Tibial nerve (tissue), 3 donors: ENCODE measurements at regions not wholly inside any gene's neighbourhood (a gene's known extent, or its start where the extent isn't known, plus 50 kb on each side); places are given as distances from the start of the nearest gene placed in this dataset.

ENCODE experiments used
- POLR2A ChIP-seq, 2 donors: fragments of 450-650 bp; IDR thresholded peaks; one replicate each; pipeline ENCODE4 v1.6.1; 2017; ENCODE audit warnings: antibody characterized with exemption in 2 of 2, mild to moderate bottlenecking in 2 of 2, moderate library complexity in 2 of 2
- TF ChIP-seq, protein P1 (sequence below), 5 experiments: fragments of 200-600 bp in 3 of 5; fragments of 450-650 bp in 2 of 5; sonication (generic) in 3 of 5; IDR thresholded peaks; one replicate each; pipeline ENCODE4 v1.5.1; 2016 to 2019; ENCODE audit warnings: antibody characterized with exemption in 5 of 5, mild to moderate bottlenecking in 3 of 5, moderate library complexity in 2 of 5

DNA sequence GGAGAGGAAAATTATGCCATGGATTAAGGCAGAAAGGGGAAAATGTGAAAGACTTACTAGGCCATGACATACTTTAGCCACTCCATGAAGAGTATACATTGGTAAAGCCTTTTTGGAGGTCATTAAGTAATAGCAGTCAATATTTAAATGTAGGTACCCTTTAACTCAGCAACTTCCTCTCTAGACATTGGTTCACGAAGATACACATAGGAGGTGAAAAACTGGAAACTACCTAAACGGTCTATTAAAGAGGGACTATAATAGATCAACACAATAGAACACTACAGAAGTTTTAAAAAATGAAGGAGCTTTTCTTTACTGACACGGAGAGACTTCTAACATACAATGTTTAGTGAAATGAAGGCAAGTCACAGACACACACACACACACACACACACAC lies 68.2 kb upstream of the BMAL1 start:
- TF ChIP-seq, protein P1, sequence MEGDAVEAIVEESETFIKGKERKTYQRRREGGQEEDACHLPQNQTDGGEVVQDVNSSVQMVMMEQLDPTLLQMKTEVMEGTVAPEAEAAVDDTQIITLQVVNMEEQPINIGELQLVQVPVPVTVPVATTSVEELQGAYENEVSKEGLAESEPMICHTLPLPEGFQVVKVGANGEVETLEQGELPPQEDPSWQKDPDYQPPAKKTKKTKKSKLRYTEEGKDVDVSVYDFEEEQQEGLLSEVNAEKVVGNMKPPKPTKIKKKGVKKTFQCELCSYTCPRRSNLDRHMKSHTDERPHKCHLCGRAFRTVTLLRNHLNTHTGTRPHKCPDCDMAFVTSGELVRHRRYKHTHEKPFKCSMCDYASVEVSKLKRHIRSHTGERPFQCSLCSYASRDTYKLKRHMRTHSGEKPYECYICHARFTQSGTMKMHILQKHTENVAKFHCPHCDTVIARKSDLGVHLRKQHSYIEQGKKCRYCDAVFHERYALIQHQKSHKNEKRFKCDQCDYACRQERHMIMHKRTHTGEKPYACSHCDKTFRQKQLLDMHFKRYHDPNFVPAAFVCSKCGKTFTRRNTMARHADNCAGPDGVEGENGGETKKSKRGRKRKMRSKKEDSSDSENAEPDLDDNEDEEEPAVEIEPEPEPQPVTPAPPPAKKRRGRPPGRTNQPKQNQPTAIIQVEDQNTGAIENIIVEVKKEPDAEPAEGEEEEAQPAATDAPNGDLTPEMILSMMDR (IDR thresholded peaks at IDR 0.05): no peak
- no peak for TF ChIP-seq POLR2A (IDR thresholded peaks at IDR 0.05)
